Heart left ventricle (tissue), 16 donors: ENCODE measurements at regions not wholly inside any gene's neighbourhood (a gene's known extent, or its start where the extent isn't known, plus 50 kb on each side); places are given as distances from the start of the nearest gene placed in this dataset.

Source experiments
- ATAC-seq, 4 donors: fragments of 200-7000 bp; cut with Tn5 transposase; one replicate each; pipeline ENCODE4 v1.9.1; 2020 to 2022; ENCODE audit warnings: moderate library complexity in 4 of 4, mild to moderate bottlenecking in 3 of 4, moderate number of reproducible peaks in 1 of 4
- DNase-seq, 5 donors: peaks; one replicate each; pipeline ENCODE4 v3.0.0-alpha.2; 2020
- H3K27ac ChIP-seq, 12 donors: fragments of 200-600 bp; sonication (generic) in 4 of 12; one replicate each; pipeline versions ENCODE4 v1.5.0 to v1.8.0; 2016 to 2022; ENCODE audit warnings: mild to moderate bottlenecking in 2 of 12
- H3K27me3 ChIP-seq, 9 donors: fragments of 200-600 bp; sonication (generic) in 2 of 9; one replicate each; pipeline versions ENCODE4 v1.5.1 to v1.8.0; 2016 to 2022; ENCODE audit warnings: mild to moderate bottlenecking in 3 of 9
- H3K36me3 ChIP-seq, 9 donors: fragments of 200-600 bp; sonication (generic) in 2 of 9; one replicate each; pipeline versions ENCODE4 v1.5.0 to v1.8.0; 2018 to 2022; ENCODE audit warnings: mild to moderate bottlenecking in 2 of 9
- H3K4me1 ChIP-seq, 12 donors: fragments of 200-600 bp; sonication (generic) in 4 of 12; one replicate each; pipeline versions ENCODE4 v1.5.0 to v1.8.0; 2016 to 2022; ENCODE audit warnings: mild to moderate bottlenecking in 3 of 12
- H3K4me3 ChIP-seq, 12 donors: fragments of 200-600 bp; sonication (generic) in 4 of 12; one replicate each; pipeline versions ENCODE4 v1.5.0 to v1.8.0; 2017 to 2022; ENCODE audit warnings: mild to moderate bottlenecking in 9 of 12, moderate library complexity in 4 of 12
- H3K9me3 ChIP-seq, 12 donors: fragments of 200-600 bp; sonication (generic) in 4 of 12; one replicate each; pipeline versions ENCODE4 v1.5.0 to v1.8.0; 2016 to 2022; ENCODE audit warnings: mild to moderate bottlenecking in 1 of 12
- POLR2A ChIP-seq, 2 donors: fragments of 450-650 bp; IDR thresholded peaks; one replicate each; pipeline ENCODE4 v1.6.1; 2017; ENCODE audit warnings: antibody characterized with exemption in 2 of 2, mild to moderate bottlenecking in 2 of 2, moderate library complexity in 2 of 2
- WGBS, 4 donors: extraction: QIAGEN DNeasy Blood & Tissue Kit in 2 of 4; methylation state at CpG; one replicate each; pipeline versions ENCODE4 v1.1.5 to v1.1.7; 2013 to 2018; 5-methylcytosine and 5-hydroxymethylcytosine counted together
- intact Hi-C, 10 donors: fragments of 100-400 bp; cut with DNase I; formaldehyde crosslinking; loops; one replicate each; pipeline versions ENCODE4 v1.11.1 to v1.14.2; 2022
- TF ChIP-seq, protein P1 (sequence below), 12 donors: fragments of 200-600 bp; sonication (generic) in 4 of 12; IDR thresholded peaks; one replicate each; pipeline versions ENCODE4 v1.5.0 to v1.8.0; 2018 to 2022; ENCODE audit warnings: antibody characterized with exemption in 12 of 12, mild to moderate bottlenecking in 5 of 12
- donor health status: ischemic (EF 13 %, LVEDD 7.1; RV severe dilation, severe dysfunction).
- donor health status: healthy with polysubstance abuse.
- donor health status: DM: no; HTN: yes; CAD: no.
- donor health status: DM: no; HTN: no; CAD: no.
- donor health status: ischemic (EF 25% LVEDD 6.9; RV normal size, moderate dysfunction).
- donor health status: ischemic (EF 25% LVEDD 5.7; RV mildly dilated, moderate dysfunction).
- donor health status: healthy.
- donor health status: DM: yes; HTN: yes; CAD: no.
- donor health status: ischemic (EF 35%, LVEDD 5.7; RV mildly dilated, moderate dysfunction).
- donor health status: nonischemic (EF 11% LVEDD 7.7; RV severe dilation, severe dysfunction).
- donor health status: DM: yes; HTN: yes; CAD: no.
- donor health status: PGD.
- donor health status: ischemic (EF 29% LVEDD 5.4; RV normal size, mild dysfunction).
- donor health status: nonischemic (EF 23%, LVEDD 6.1; RV moderate dilation, normal function).

- intact Hi-C loops = no loop called here
- H3K4me3 ChIP-seq = no peak overlapping the region
- H3K36me3 ChIP-seq = no peaks in the 10 kb centered on the region
- H3K4me1 ChIP-seq = peaks cover 0 to 65% (median 11%) of the 10 kb centered on the region in 12 donors
- peaks cover 0 to 2% (median 0%) of the 10 kb centered on the region in 12 donors for H3K9me3 ChIP-seq
- ATAC-seq (peak in 2 of 4 donors; percentile 14 to 57), DNase-seq (no peak)
- H3K27ac ChIP-seq = peak overlapping the region in 3 of 12 donors; percentile 10 to 18 (median 12)
- TF ChIP-seq, protein P1, sequence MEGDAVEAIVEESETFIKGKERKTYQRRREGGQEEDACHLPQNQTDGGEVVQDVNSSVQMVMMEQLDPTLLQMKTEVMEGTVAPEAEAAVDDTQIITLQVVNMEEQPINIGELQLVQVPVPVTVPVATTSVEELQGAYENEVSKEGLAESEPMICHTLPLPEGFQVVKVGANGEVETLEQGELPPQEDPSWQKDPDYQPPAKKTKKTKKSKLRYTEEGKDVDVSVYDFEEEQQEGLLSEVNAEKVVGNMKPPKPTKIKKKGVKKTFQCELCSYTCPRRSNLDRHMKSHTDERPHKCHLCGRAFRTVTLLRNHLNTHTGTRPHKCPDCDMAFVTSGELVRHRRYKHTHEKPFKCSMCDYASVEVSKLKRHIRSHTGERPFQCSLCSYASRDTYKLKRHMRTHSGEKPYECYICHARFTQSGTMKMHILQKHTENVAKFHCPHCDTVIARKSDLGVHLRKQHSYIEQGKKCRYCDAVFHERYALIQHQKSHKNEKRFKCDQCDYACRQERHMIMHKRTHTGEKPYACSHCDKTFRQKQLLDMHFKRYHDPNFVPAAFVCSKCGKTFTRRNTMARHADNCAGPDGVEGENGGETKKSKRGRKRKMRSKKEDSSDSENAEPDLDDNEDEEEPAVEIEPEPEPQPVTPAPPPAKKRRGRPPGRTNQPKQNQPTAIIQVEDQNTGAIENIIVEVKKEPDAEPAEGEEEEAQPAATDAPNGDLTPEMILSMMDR (IDR thresholded peaks at IDR 0.05) = no peak
- TF ChIP-seq POLR2A (IDR thresholded peaks at IDR 0.05) = no peak
- WGBS, 4 donors = 51 to 67% (median 62%) methylated on average over 7 of the region's 7 CpGs
- no peaks in the 10 kb centered on the region for H3K27me3 ChIP-seq
These were observed 286.7 kb downstream of the HLX start for GRCh38 chr1:221165839-221166500.

- 87 to 91% (median 88%) methylated on average over 4 of the region's 4 CpGs for WGBS, 4 donors
- TF ChIP-seq POLR2A (IDR thresholded peaks at IDR 0.05) = no peak
- TF ChIP-seq, protein P1 (IDR thresholded peaks at IDR 0.05) = no peak
These were observed 287.5 kb downstream of the HLX start for GRCh38 chr1:221166559-221167318.

GRCh38 chr1:221169447-221169889, 290.2 kb downstream of the HLX start:
- 30 to 45% (median 36%) methylated on average over 2 of the region's 2 CpGs for WGBS, 4 donors
- ATAC-seq (no peak), DNase-seq (no peak)
- intact Hi-C loops = no loop called here
- Histone ChIP-seq H3K27ac (no peak overlapping the region), H3K36me3 (no peaks in the 10 kb centered on the region), H3K9me3 (peaks cover 0 to 16% (median 5%) of the 10 kb centered on the region in 12 donors), H3K4me1 (peaks cover 0 to 34% (median 7%) of the 10 kb centered on the region in 12 donors), H3K27me3 (no peaks in the 10 kb centered on the region), H3K4me3 (no peak overlapping the region)
- TF ChIP-seq, protein P1 (IDR thresholded peaks at IDR 0.05) = no peak
- TF ChIP-seq POLR2A (IDR thresholded peaks at IDR 0.05) = no peak

More at GRCh38 chr1:221166559-221167318, 287.5 kb downstream of the HLX start:
- intact Hi-C loops = no loop called here
- Histone ChIP-seq H3K36me3 (no peaks in the 10 kb centered on the region), H3K27ac (peak overlapping the region in 2 of 12 donors; percentile 10 to 51), H3K4me1 (peaks cover 0 to 57% (median 6%) of the 10 kb centered on the region in 12 donors), H3K4me3 (no peak overlapping the region), H3K9me3 (peaks cover 0 to 10% (median 2%) of the 10 kb centered on the region in 12 donors), H3K27me3 (no peaks in the 10 kb centered on the region)
- DNase-seq (peak in 1 of 5 donors; percentile 24), ATAC-seq (peak in 3 of 4 donors; percentile 16 to 71 (median 55))

GRCh38 chr1:221170171-221170570, 290.9 kb downstream of the HLX start:
- no peak for ATAC-seq
- intact Hi-C loops = loop anchor here in 7 of 10 donors (5.0 to 10.0 kb wide), 4 partner anchors 53 to 295 kb away; partner anchors contain the start of gene HLX (in 3 of the 7)
- H3K4me3 ChIP-seq = no peak overlapping the region
- TF ChIP-seq, protein P1 (IDR thresholded peaks at IDR 0.05) = no peak
- no peak for TF ChIP-seq POLR2A (IDR thresholded peaks at IDR 0.05)
- H3K9me3 ChIP-seq = peaks cover 0 to 16% (median 5%) of the 10 kb centered on the region in 12 donors
- no peak overlapping the region for H3K27ac ChIP-seq
- H3K36me3 ChIP-seq = no peaks in the 10 kb centered on the region
- H3K27me3 ChIP-seq = no peaks in the 10 kb centered on the region
- no peak for DNase-seq
- H3K4me1 ChIP-seq = peaks cover 0 to 35% (median 11%) of the 10 kb centered on the region in 12 donors
